B cell (primary cell): ENCODE measurements at regions not wholly inside any gene's neighbourhood (a gene's known extent, or its start where the extent isn't known, plus 50 kb on each side); places are given as distances from the start of the nearest gene placed in this dataset.

Experiments used
- ATAC-seq: fragments of 200-7000 bp; cut with Tn5 transposase; one replicate; pipeline ENCODE4 v1.10.0; 2021; ENCODE audit warnings: low read depth, mild to moderate bottlenecking, moderate number of reproducible peaks, moderate library complexity
- CTCF ChIA-PET: fragments of 350-600 bp; sonication (Branson Sonifier 250); formaldehyde crosslinking; loops from one replicate; lab custom pipeline; 2021; ENCODE audit warnings: antibody characterized with exemption, inconsistent platforms; lab: Charles Lee
- POLR2A ChIA-PET: fragments of 350-600 bp; sonication (Branson Sonifier 250); formaldehyde crosslinking; loops from one replicate; lab custom pipeline; 2021; ENCODE audit warnings: antibody characterized with exemption; lab: Charles Lee
- DNase-seq: peaks from one replicate; pipeline ENCODE4 v3.0.0; 2013
- H2AFZ ChIP-seq: 2 replicates; pipeline ENCODE4 v1.6.1; 2012; ENCODE audit warnings: mild to moderate bottlenecking, low read depth, low read length; ENCODE audit not compliant: insufficient read depth, poor library complexity, severe bottlenecking
- H3K27ac ChIP-seq, 2 donors: 1 replicate in 1 of 2; 2 replicates in 1 of 2; pipeline ENCODE4 v1.5.1; 2012 to 2013; ENCODE audit warnings: low read length in 2 of 2, mild to moderate bottlenecking in 2 of 2, moderate library complexity in 1 of 2
- H3K27me3 ChIP-seq, 4 experiments: fragments of 200-600 bp in 1 of 4; sonication (generic) in 1 of 4; replicated peaks in 1 of 4; 1 replicate in 2 of 4; 2 replicates in 2 of 4; pipeline versions ENCODE4 v1.6.1 to v1.7.0; 2013 to 2016; ENCODE audit warnings: low read length in 3 of 4, mild to moderate bottlenecking in 2 of 4, mixed read lengths in 1 of 4, moderate library complexity in 1 of 4; ENCODE audit not compliant: insufficient read depth in 4 of 4, control insufficient read depth in 3 of 4; ENCODE audit errors: control extremely low read depth in 1 of 4
- H3K36me3 ChIP-seq, 2 experiments: replicated peaks in 1 of 2; 1 replicate in 1 of 2; 2 replicates in 1 of 2; pipeline versions ENCODE4 v1.6.1 to v1.7.1; 2013; ENCODE audit warnings: low read length in 1 of 2; ENCODE audit not compliant: insufficient read depth in 2 of 2, control insufficient read depth in 1 of 2; ENCODE audit errors: control extremely low read depth in 1 of 2, extremely low read depth in 1 of 2
- H3K4me1 ChIP-seq, 2 donors: fragments of 200-600 bp in 1 of 2; sonication (generic) in 1 of 2; 1 replicate in 1 of 2; 2 replicates in 1 of 2; pipeline versions ENCODE4 v1.5.1 to v1.6.1; 2013 to 2017; ENCODE audit warnings: low read length in 2 of 2; ENCODE audit not compliant: control insufficient read depth in 2 of 2, insufficient read depth in 2 of 2
- H3K4me2 ChIP-seq: replicated peaks from 2 replicates; pipeline ENCODE3; 2012; ENCODE audit warnings: mild to moderate bottlenecking, low read depth, low read length; ENCODE audit not compliant: poor library complexity, severe bottlenecking
- H3K4me3 ChIP-seq, 5 experiments: fragments of 200-600 bp in 1 of 5; sonication (generic) in 1 of 5; 1 replicate in 3 of 5; 2 replicates in 2 of 5; pipeline versions ENCODE4 v1.5.1 to v1.7.0; 2011 to 2016; ENCODE audit warnings: low read length in 4 of 5, mild to moderate bottlenecking in 4 of 5, low read depth in 2 of 5, control low read depth in 1 of 5, moderate library complexity in 1 of 5; ENCODE audit not compliant: insufficient read depth in 1 of 5; ENCODE audit errors: control extremely low read depth in 1 of 5, extremely low read depth in 1 of 5
- H3K79me2 ChIP-seq: fragments of 200-600 bp; sonication (generic); one replicate; pipeline ENCODE4 v1.6.0; 2016; ENCODE audit warnings: low read length; ENCODE audit not compliant: control insufficient read depth, insufficient read depth
- H3K9ac ChIP-seq: fragments of 200-600 bp; sonication (generic); 2 replicates; pipeline ENCODE4 v1.6.1; 2017; ENCODE audit warnings: mild to moderate bottlenecking, low read length, moderate library complexity
- H3K9me3 ChIP-seq, 3 donors: one replicate each; pipeline versions ENCODE4 v1.6.1 to v1.7.1; 2013; ENCODE audit warnings: low read length in 2 of 3; ENCODE audit not compliant: control insufficient read depth in 2 of 3, insufficient read depth in 1 of 3; ENCODE audit errors: control extremely low read depth in 1 of 3
- H4K20me1 ChIP-seq: 2 replicates; pipeline ENCODE4 v1.6.0; 2012; ENCODE audit warnings: mild to moderate bottlenecking, low read length; ENCODE audit not compliant: insufficient read depth, control insufficient read depth, poor library complexity, severe bottlenecking
- H3K27ac Mint-ChIP-seq: one replicate; pipeline ENCODE4 v1.8.0; 2021; ENCODE audit warnings: mixed read lengths
- H3K27me3 Mint-ChIP-seq: one replicate; pipeline ENCODE4 v1.8.0; 2021; ENCODE audit warnings: mixed read lengths
- H3K4me1 Mint-ChIP-seq: one replicate; pipeline ENCODE4 v1.8.0; 2021; ENCODE audit warnings: mixed read lengths
- H3K4me3 Mint-ChIP-seq: one replicate; pipeline ENCODE4 v1.8.0; 2021; ENCODE audit warnings: mixed read lengths
- H3K9me3 Mint-ChIP-seq: one replicate; pipeline ENCODE4 v1.8.0; 2022; ENCODE audit warnings: mixed read lengths; ENCODE audit not compliant: insufficient read depth
- CTCF ChIP-seq: fragments of 200-600 bp; IDR thresholded peaks from one replicate; pipeline ENCODE4 v1.8.0; 2022; ENCODE audit warnings: antibody characterized with exemption, mild to moderate bottlenecking
- EZH2 ChIP-seq: IDR thresholded peaks from 2 replicates; pipeline ENCODE4 v1.6.1; 2012; ENCODE audit warnings: borderline replicate concordance, low read depth, mild to moderate bottlenecking, moderate library complexity, low read length; ENCODE audit not compliant: insufficient read depth, poor library complexity, severe bottlenecking
- WGBS: methylation state at CpG from one replicate; pipeline ENCODE4 v1.1.5; 2013; ENCODE audit warnings: missing lambda C conversion rate; ENCODE audit not compliant: insufficient coverage; 5-methylcytosine and 5-hydroxymethylcytosine counted together
- intact Hi-C: fragments of 100-400 bp; cut with micrococcal nuclease; formaldehyde crosslinking; loops from one replicate; pipeline ENCODE4 v1.10.0; 2022

DNA sequence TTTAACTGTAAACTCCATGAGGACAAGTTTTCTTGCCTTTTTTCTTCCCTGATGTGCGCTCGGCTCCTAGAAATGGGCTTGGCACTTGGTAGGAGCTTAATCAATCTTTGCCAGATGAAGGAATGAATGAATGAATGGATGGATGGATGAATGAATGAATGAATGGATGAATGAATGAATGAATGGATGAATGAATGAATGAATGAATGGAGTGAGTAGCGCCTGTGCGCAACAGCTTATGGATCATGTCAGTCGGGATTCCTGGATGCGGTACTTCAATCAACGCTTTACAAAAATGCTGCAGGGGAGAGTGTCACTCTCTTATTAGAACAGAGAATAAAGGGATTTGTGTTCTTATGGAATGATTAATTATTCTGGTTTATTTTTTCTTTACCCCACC lies 267.3 kb downstream of the TFAP2C start:
- CTCF ChIA-PET, result no interaction called here
- H3K27me3 Mint-ChIP-seq, result peaks cover 13% of the 10 kb centered on the region
- Histone ChIP-seq H3K79me2 (no peaks in the 10 kb centered on the region), H3K36me3 (no peaks in the 10 kb centered on the region), H3K4me3 (no peak overlapping the region), H4K20me1 (no peaks in the 10 kb centered on the region), H3K9me3 (peaks cover 0 to 10% (median 0%) of the 10 kb centered on the region in 3 donors), H3K27me3 (no peaks in the 10 kb centered on the region), H3K4me2 (no peak overlapping the region), H3K4me1 (no peaks in the 10 kb centered on the region), H3K27ac (no peak overlapping the region), H3K9ac (no peak overlapping the region), H2AFZ (no peak overlapping the region)
- ATAC-seq (no peak), DNase-seq (no peak)
- H3K27ac Mint-ChIP-seq, result no peak overlapping the region
- TF ChIP-seq CTCF, result no peak
- H3K4me1 Mint-ChIP-seq, result no peaks in the 10 kb centered on the region
- H3K9me3 Mint-ChIP-seq, result peaks cover 3% of the 10 kb centered on the region
- POLR2A ChIA-PET, result no interaction called here
- 100% methylated on average over 4 of the region's 7 CpGs for WGBS
- H3K4me3 Mint-ChIP-seq, result no peak overlapping the region
- intact Hi-C loops, result no loop called here

GRCh38 chr20:56897318-56897957 lies 268.3 kb downstream of the TFAP2C start:
- H3K79me2 ChIP-seq, result no peaks in the 10 kb centered on the region
- no peaks in the 10 kb centered on the region for H3K36me3 ChIP-seq
- peaks cover 13% of the 10 kb centered on the region for H3K27me3 Mint-ChIP-seq
- H4K20me1 ChIP-seq, result no peaks in the 10 kb centered on the region
- H3K9me3 Mint-ChIP-seq, result peaks cover 3% of the 10 kb centered on the region
- H3K27ac ChIP-seq, result no peak overlapping the region
- no peak overlapping the region for H3K4me2 ChIP-seq
- CTCF ChIA-PET, result no interaction called here
- no peaks in the 10 kb centered on the region for H3K4me1 Mint-ChIP-seq
- H3K4me3 ChIP-seq, result no peak overlapping the region
- ATAC-seq (no peak), DNase-seq (no peak)
- no peak overlapping the region for H3K4me3 Mint-ChIP-seq
- intact Hi-C loops, result no loop called here
- no peak overlapping the region for H3K9ac ChIP-seq
- no peak for TF ChIP-seq EZH2
- TF ChIP-seq CTCF, result no peak
- no peaks in the 10 kb centered on the region for H3K4me1 ChIP-seq
- H3K9me3 ChIP-seq, result peaks cover 0 to 8% (median 0%) of the 10 kb centered on the region in 3 donors
- no peak overlapping the region for H3K27ac Mint-ChIP-seq
- no peak overlapping the region for H2AFZ ChIP-seq
- whole genome bisulfite sequencing, result 65% methylated on average over 6 of the region's 7 CpGs
- H3K27me3 ChIP-seq, result no peaks in the 10 kb centered on the region
- POLR2A ChIA-PET, result no interaction called here
